ENCODE measurements at regions not wholly inside any gene's neighbourhood (a gene's known extent, or its start where the extent isn't known, plus 50 kb on each side); places are given as distances from the start of the nearest gene placed in this dataset.

GRCh38 chr11:72507050-72507449 lies 72.7 kb upstream of the CLPB start:
- 96 to 100% methylated on average over 2 of the region's 2 CpGs for WGBS, 2 donors
- TF ChIP-seq CTCF (IDR thresholded peaks at IDR 0.05; ENCODE audit: control extremely low read depth, extremely low read depth) = no peak
- Histone ChIP-seq H3K9ac (ENCODE audit: insufficient read depth in 1 of 2, low read length in 2 of 2) (no peak overlapping the region), H3K4me1 (ENCODE audit: control insufficient read depth in 5 of 5, insufficient read depth in 5 of 5, low read length in 5 of 5) (no peaks in the 10 kb centered on the region), H3K36me3 (ENCODE audit: control insufficient read depth in 4 of 4, insufficient read depth in 4 of 4, low read length in 4 of 4) (no peaks in the 10 kb centered on the region), H3K4me3 (no peak overlapping the region), H3K9me3 (ENCODE audit: control insufficient read depth in 4 of 4, insufficient read depth in 3 of 4, low read length in 3 of 4) (peaks cover 0 to 17% (median 6%) of the 10 kb centered on the region in 4 donors), H3K27ac (ENCODE audit: low read depth in 1 of 2, low read length in 1 of 2) (no peak overlapping the region), H3K27me3 (ENCODE audit: control insufficient read depth in 3 of 3, insufficient read depth in 3 of 3, low read length in 2 of 3) (no peaks in the 10 kb centered on the region)
- ATAC-seq (ENCODE audit: insufficient read depth, low FRiP score) = no peak
- no peak for DNase-seq

- H3K4me1 ChIP-seq (ENCODE audit: control insufficient read depth in 5 of 5, insufficient read depth in 5 of 5, low read length in 5 of 5) = no peaks in the 10 kb centered on the region
- no peaks in the 10 kb centered on the region for H3K36me3 ChIP-seq (ENCODE audit: control insufficient read depth in 4 of 4, insufficient read depth in 4 of 4, low read length in 4 of 4)
- H3K9me3 ChIP-seq (ENCODE audit: control insufficient read depth in 4 of 4, insufficient read depth in 3 of 4, low read length in 3 of 4) = peaks cover 0 to 6% (median 0%) of the 10 kb centered on the region in 4 donors
- WGBS, 2 donors = 40 to 65% methylated on average over 3 of the region's 3 CpGs
- no peak for TF ChIP-seq CTCF (IDR thresholded peaks at IDR 0.05; ENCODE audit: control extremely low read depth, extremely low read depth)
- H3K27me3 ChIP-seq (ENCODE audit: control insufficient read depth in 3 of 3, insufficient read depth in 3 of 3, low read length in 2 of 3) = no peaks in the 10 kb centered on the region
- no peak overlapping the region for H3K27ac ChIP-seq (ENCODE audit: low read depth in 1 of 2, low read length in 1 of 2)
- no peak for ATAC-seq (ENCODE audit: insufficient read depth, low FRiP score)
- DNase-seq = no peak
- H3K9ac ChIP-seq (ENCODE audit: insufficient read depth in 1 of 2, low read length in 2 of 2) = no peak overlapping the region
- H3K4me3 ChIP-seq = no peak overlapping the region
These were observed 63.4 kb upstream of the CLPB start for GRCh38 chr11:72497731-72498130.

GRCh38 chr11:72494109-72494429 lies 59.7 kb upstream of the CLPB start:
- ATAC-seq (ENCODE audit: insufficient read depth, low FRiP score) = no peak
- Histone ChIP-seq H3K36me3 (ENCODE audit: control insufficient read depth in 4 of 4, insufficient read depth in 4 of 4, low read length in 4 of 4) (no peaks in the 10 kb centered on the region), H3K27ac (ENCODE audit: low read depth in 1 of 2, low read length in 1 of 2) (no peak overlapping the region), H3K9me3 (ENCODE audit: control insufficient read depth in 4 of 4, insufficient read depth in 3 of 4, low read length in 3 of 4) (no peaks in the 10 kb centered on the region), H3K4me1 (ENCODE audit: control insufficient read depth in 5 of 5, insufficient read depth in 5 of 5, low read length in 5 of 5) (no peaks in the 10 kb centered on the region), H3K4me3 (no peak overlapping the region), H3K9ac (ENCODE audit: insufficient read depth in 1 of 2, low read length in 2 of 2) (no peak overlapping the region), H3K27me3 (ENCODE audit: control insufficient read depth in 3 of 3, insufficient read depth in 3 of 3, low read length in 2 of 3) (no peaks in the 10 kb centered on the region)
- no peak for TF ChIP-seq CTCF (IDR thresholded peaks at IDR 0.05; ENCODE audit: control extremely low read depth, extremely low read depth)
- WGBS, 2 donors = 56 to 64% methylated on average over 1 of the region's 1 CpG
- DNase-seq = no peak

GRCh38 chr11:72493426-72494108 lies 59.2 kb upstream of the CLPB start:
- H3K27me3 ChIP-seq (ENCODE audit: control insufficient read depth in 3 of 3, insufficient read depth in 3 of 3, low read length in 2 of 3) = no peaks in the 10 kb centered on the region
- no peak overlapping the region for H3K9ac ChIP-seq (ENCODE audit: insufficient read depth in 1 of 2, low read length in 2 of 2)
- DNase-seq (peak in 1 of 3 donors; percentile 57), ATAC-seq (ENCODE audit: insufficient read depth, low FRiP score) (no peak)
- no peak overlapping the region for H3K27ac ChIP-seq (ENCODE audit: low read depth in 1 of 2, low read length in 1 of 2)
- H3K36me3 ChIP-seq (ENCODE audit: control insufficient read depth in 4 of 4, insufficient read depth in 4 of 4, low read length in 4 of 4) = no peaks in the 10 kb centered on the region
- no peaks in the 10 kb centered on the region for H3K9me3 ChIP-seq (ENCODE audit: control insufficient read depth in 4 of 4, insufficient read depth in 3 of 4, low read length in 3 of 4)
- no peak for TF ChIP-seq CTCF (IDR thresholded peaks at IDR 0.05; ENCODE audit: control extremely low read depth, extremely low read depth)
- H3K4me1 ChIP-seq (ENCODE audit: control insufficient read depth in 5 of 5, insufficient read depth in 5 of 5, low read length in 5 of 5) = no peaks in the 10 kb centered on the region
- WGBS, 2 donors = 41 to 47% methylated on average over 2 of the region's 2 CpGs
- H3K4me3 ChIP-seq = no peak overlapping the region

Measured in lung (tissue), 11 donors.